ENCODE measurements at regions not wholly inside any gene's neighbourhood (a gene's known extent, or its start where the extent isn't known, plus 50 kb on each side); places are given as distances from the start of the nearest gene placed in this dataset.

- TF ChIP-seq CTCF (IDR thresholded peaks at IDR 0.05; ENCODE audit: extremely low read depth, insufficient read depth, missing control alignments), result no peak
- in situ Hi-C loops (cut with MboI; ENCODE audit: low pct_unique_long_range_greater_than_20kb, low sequenced_read_pairs, unreplicated experiment), result no loop called here
- no peak for DNase-seq (ENCODE audit: low spot score)
Observed at GRCh38 chr2:149901231-149901859, 313.8 kb upstream of the MMADHC start.

GRCh38 chr2:149899390-149899789 is 311.8 kb upstream of the MMADHC start:
- no peak for TF ChIP-seq CTCF (IDR thresholded peaks at IDR 0.05; ENCODE audit: extremely low read depth, insufficient read depth, missing control alignments)
- in situ Hi-C loops (cut with MboI; ENCODE audit: low pct_unique_long_range_greater_than_20kb, low sequenced_read_pairs, unreplicated experiment), result no loop called here
- DNase-seq (ENCODE audit: low spot score), result no peak

GRCh38 chr2:149894760-149895159 is 307.2 kb upstream of the MMADHC start:
- in situ Hi-C loops (cut with MboI; ENCODE audit: low pct_unique_long_range_greater_than_20kb, low sequenced_read_pairs, unreplicated experiment), result no loop called here
- DNase-seq (ENCODE audit: low spot score), result no peak
- no peak for TF ChIP-seq CTCF (IDR thresholded peaks at IDR 0.05; ENCODE audit: extremely low read depth, insufficient read depth, missing control alignments)

- no peak for TF ChIP-seq CTCF (IDR thresholded peaks at IDR 0.05; ENCODE audit: extremely low read depth, insufficient read depth, missing control alignments)
- in situ Hi-C loops (cut with MboI; ENCODE audit: low pct_unique_long_range_greater_than_20kb, low sequenced_read_pairs, unreplicated experiment), result no loop called here
- DNase-seq (ENCODE audit: low spot score), result no peak
Observed at GRCh38 chr2:149894226-149894625, 306.7 kb upstream of the MMADHC start.

- TF ChIP-seq CTCF (IDR thresholded peaks at IDR 0.05; ENCODE audit: extremely low read depth, insufficient read depth, missing control alignments), result no peak
- in situ Hi-C loops (cut with MboI; ENCODE audit: low pct_unique_long_range_greater_than_20kb, low sequenced_read_pairs, unreplicated experiment), result no loop called here
- no peak for DNase-seq (ENCODE audit: low spot score)
Observed at GRCh38 chr2:149892563-149892962, 305.0 kb upstream of the MMADHC start.

- no peak for DNase-seq (ENCODE audit: low spot score)
- TF ChIP-seq CTCF (IDR thresholded peaks at IDR 0.05; ENCODE audit: extremely low read depth, insufficient read depth, missing control alignments), result no peak
- in situ Hi-C loops (cut with MboI; ENCODE audit: low pct_unique_long_range_greater_than_20kb, low sequenced_read_pairs, unreplicated experiment), result no loop called here
Observed at GRCh38 chr2:149885946-149886345, 298.4 kb upstream of the MMADHC start.

Data from GM13977 (cell line).